Activated naive CD8-positive, alpha-beta T cell (primary cell): ENCODE measurements at regions not wholly inside any gene's neighbourhood (a gene's known extent, or its start where the extent isn't known, plus 50 kb on each side); places are given as distances from the start of the nearest gene placed in this dataset.
"Not testable (repeated sequence)": the region's sequence is repeated elsewhere in the genome, so short reads cannot be mapped to it uniquely, and the experiment has no call there.

ENCODE experiments used
- H3K27ac Mint-ChIP-seq: one replicate; pipeline ENCODE4 v1.8.0; 2021; ENCODE audit warnings: mixed read lengths
- H3K27me3 Mint-ChIP-seq: one replicate; pipeline ENCODE4 v1.8.0; 2021; ENCODE audit warnings: mixed read lengths
- H3K36me3 Mint-ChIP-seq: one replicate; pipeline ENCODE4 v1.8.0; 2021; ENCODE audit warnings: mixed read lengths
- H3K4me1 Mint-ChIP-seq: one replicate; pipeline ENCODE4 v1.8.0; 2021; ENCODE audit warnings: low read depth, mixed read lengths
- H3K4me3 Mint-ChIP-seq: one replicate; pipeline ENCODE4 v1.8.0; 2021; ENCODE audit warnings: mild to moderate bottlenecking, mixed read lengths
- H3K9me3 Mint-ChIP-seq: one replicate; pipeline ENCODE4 v1.8.0; 2021; ENCODE audit warnings: low read depth, mixed read lengths

DNA sequence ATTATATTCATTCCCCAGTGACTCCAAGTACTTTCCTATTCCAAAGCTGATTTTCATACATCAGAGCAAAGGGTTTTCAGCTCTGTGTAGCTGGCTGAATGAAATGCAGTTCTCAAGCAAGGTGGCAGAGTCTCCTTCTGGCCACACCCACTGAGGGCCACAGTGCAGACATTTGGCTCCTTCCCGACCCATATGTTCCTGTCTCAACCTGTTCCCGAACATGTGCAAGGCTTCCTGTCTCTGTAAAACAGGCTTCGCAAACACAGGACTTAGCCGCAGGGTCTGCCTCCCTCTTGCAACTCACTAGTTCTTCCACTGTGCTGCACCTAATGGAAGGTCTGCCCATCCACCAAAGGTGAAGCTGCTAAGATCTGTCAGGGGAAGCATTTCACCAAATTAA, 249.2 kb downstream of the MID1IP1 start:
- Mint-ChIP-seq H3K4me1 (no peaks in the 10 kb centered on the region), H3K9me3 (no peaks in the 10 kb centered on the region), H3K36me3 (no peaks in the 10 kb centered on the region), H3K27ac (no peak overlapping the region), H3K4me3 (no peak overlapping the region), H3K27me3 (no peaks in the 10 kb centered on the region)

DNA sequence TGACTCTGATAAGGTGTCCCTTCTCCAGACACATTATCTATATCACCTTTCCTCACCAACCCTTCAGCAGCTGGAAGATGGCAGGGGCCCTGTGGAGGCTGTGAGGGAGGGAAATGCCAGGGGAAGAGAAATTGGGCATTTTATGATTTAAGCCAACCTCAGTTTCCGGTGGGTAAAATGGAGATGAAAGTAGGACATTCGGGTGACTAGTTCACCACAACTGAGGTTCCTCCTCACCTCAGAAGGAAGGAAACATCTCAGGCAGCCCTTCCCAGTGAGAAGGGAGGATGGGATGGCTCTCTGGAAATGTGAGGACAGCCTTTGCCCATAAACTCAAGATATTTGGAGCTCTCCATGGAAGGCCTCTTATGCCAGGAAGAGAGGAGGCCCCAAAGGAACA, 251.5 kb downstream of the MID1IP1 start:
- no peak overlapping the region for H3K27ac Mint-ChIP-seq
- H3K4me1 Mint-ChIP-seq, result no peaks in the 10 kb centered on the region
- H3K36me3 Mint-ChIP-seq, result no peaks in the 10 kb centered on the region
- no peaks in the 10 kb centered on the region for H3K27me3 Mint-ChIP-seq
- H3K9me3 Mint-ChIP-seq, result no peaks in the 10 kb centered on the region
- H3K4me3 Mint-ChIP-seq, result no peak overlapping the region

DNA sequence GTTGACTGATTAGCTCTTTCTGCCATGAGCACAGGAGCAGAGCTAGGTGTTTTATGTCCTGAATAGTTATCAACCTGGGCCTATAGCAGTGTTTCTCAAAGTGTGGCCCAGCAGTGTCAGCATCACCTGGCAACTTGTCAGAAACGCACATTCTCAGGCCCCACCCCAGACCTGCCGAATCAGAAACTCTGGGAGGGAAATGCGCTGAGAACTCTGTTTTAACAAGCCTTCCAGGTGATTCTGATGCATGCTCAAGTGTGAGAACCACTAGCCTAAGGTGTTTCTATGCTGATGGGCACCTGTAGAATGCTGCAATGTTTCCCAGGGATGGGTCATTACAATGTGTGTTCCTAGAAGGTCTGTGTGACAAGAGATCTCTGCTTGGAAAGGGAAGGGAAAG, 257.5 kb downstream of the MID1IP1 start:
- Mint-ChIP-seq H3K9me3 (no peaks in the 10 kb centered on the region), H3K36me3 (no peaks in the 10 kb centered on the region), H3K27ac (no peak overlapping the region), H3K4me3 (no peak overlapping the region), H3K4me1 (no peaks in the 10 kb centered on the region), H3K27me3 (no peaks in the 10 kb centered on the region)

DNA sequence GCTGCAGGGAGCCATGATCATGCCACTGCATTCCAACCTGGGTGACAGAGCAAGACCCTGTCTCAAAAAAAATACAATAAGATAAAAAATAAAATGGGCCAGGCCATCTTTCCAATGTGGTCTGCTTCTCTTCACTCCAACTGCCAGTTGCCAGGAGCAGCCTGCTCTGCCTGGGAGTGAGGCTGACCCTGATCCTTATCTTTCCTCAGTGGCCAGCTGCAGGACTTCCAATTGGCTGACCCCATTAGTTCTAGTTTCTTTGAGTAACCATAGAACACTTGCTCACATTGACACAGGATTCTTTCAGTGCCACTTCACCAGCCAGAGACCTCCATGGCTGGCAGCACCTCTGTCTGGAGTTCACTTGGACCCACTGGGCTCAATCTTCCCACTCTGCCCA, 258.6 kb downstream of the MID1IP1 start:
- H3K4me1 Mint-ChIP-seq, result no peaks in the 10 kb centered on the region
- no peaks in the 10 kb centered on the region for H3K36me3 Mint-ChIP-seq
- no peaks in the 10 kb centered on the region for H3K27me3 Mint-ChIP-seq
- H3K9me3 Mint-ChIP-seq, result no peaks in the 10 kb centered on the region
- no peak overlapping the region for H3K4me3 Mint-ChIP-seq
- no peak overlapping the region for H3K27ac Mint-ChIP-seq

DNA sequence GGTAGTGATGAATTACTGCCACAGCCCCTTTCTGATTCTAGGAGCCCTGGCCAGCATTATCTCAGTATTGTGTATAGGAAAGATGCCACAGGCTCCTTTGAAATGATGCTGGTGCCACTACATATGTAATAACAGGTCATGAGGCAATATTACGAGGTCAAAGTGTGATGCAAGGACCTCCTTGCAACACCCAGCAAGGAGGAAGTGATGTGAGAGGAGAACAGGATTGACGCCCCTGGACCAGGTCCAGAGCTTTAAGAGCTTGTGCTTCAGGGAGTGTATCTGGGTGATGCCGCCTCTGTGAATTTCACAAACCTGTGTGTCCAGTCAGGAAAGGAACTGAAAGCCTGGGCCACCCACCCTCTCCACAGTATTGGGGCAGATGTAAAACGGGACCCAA, 261.8 kb downstream of the MID1IP1 start:
- Mint-ChIP-seq H3K4me1 (no peaks in the 10 kb centered on the region), H3K27me3 (no peaks in the 10 kb centered on the region), H3K27ac (no peak overlapping the region), H3K9me3 (no peaks in the 10 kb centered on the region), H3K4me3 (no peak overlapping the region), H3K36me3 (no peaks in the 10 kb centered on the region)

DNA sequence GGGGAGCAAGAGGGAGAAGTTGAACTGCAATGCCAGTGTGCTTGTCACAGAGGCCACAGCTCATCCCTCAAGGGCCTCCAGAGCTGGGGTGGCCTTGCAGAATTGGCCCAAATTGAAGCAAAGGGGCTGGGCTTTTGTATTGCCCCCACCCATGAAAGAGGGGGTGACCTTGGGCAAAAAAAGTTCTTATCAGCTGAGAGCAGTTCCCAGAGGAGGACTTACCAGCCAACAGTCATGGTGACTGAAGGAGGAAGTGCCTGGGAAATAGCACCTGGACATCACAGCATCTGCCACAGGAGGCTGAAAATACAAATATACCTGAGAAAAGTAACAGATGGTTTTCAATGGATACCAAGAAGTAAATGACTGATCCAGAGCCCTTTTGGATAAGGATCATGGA, 262.4 kb downstream of the MID1IP1 start:
- Mint-ChIP-seq H3K36me3 (no peaks in the 10 kb centered on the region), H3K4me1 (no peaks in the 10 kb centered on the region), H3K27ac (no peak overlapping the region), H3K27me3 (no peaks in the 10 kb centered on the region), H3K9me3 (no peaks in the 10 kb centered on the region), H3K4me3 (no peak overlapping the region)

DNA sequence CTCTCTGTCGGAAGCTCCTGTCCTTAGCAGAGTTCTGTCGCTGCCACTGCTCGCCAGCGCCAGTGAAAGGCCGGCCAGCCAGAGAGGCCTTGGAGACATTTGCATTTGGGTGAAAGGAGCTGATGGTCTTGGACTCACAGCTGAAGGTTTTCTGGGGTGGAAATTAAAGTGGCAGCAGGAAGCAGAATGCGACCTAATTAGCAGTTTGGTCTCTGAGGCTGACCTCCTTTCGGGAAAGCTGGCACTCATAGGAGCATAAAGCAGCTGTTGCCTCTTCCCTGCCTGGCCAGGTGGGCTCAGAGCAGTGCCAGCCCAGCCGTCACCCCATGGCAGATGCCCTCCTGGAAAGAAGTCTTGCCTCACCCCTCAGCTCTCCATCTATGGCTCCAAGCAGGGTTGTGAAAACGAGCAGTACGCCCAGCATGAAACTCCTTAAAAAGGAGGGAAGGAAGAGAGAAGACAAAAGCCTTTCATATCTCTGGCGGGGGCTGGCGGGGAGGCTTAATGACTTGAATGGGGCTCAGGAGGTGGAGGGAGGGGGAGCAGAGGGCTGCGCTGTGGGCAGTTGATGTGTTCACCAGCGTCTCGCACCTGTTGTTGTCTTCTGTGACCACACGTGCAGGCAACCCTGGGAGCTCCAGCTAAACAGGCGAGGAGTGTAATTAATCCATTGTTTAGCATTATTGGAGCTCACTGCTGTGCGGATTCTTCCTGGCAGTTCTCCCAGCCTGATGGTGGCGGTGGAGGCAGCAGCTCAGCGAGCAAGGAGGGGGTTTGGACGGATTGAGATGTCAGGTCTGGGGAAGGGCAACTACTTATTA, 264.0 kb downstream of the MID1IP1 start:
- Mint-ChIP-seq H3K27ac (no peak overlapping the region), H3K4me3 (no peak overlapping the region), H3K36me3 (no peaks in the 10 kb centered on the region), H3K4me1 (no peaks in the 10 kb centered on the region), H3K27me3 (no peaks in the 10 kb centered on the region), H3K9me3 (no peaks in the 10 kb centered on the region)

DNA sequence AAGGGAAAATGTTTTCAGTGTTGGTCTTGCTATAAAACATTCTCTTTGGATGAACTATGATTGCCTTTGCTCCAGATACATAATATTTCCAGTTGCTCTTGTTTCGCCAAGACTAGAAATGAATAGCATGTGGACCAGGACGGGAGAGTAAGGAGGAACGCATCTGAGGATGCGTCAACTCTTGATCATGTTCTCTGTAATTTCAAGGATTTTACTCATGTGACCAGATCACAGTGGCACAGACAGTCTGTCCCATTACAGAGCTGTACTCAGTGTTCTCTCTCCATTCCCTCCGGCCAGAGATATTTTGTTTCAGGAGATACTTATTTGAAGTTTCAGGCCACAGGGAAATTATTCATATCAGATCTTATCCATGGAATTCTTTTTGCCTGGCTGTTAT, 266.6 kb downstream of the MID1IP1 start:
- Mint-ChIP-seq H3K4me3 (no peak overlapping the region), H3K27ac (no peak overlapping the region), H3K9me3 (no peaks in the 10 kb centered on the region), H3K36me3 (no peaks in the 10 kb centered on the region), H3K27me3 (no peaks in the 10 kb centered on the region), H3K4me1 (no peaks in the 10 kb centered on the region)

DNA sequence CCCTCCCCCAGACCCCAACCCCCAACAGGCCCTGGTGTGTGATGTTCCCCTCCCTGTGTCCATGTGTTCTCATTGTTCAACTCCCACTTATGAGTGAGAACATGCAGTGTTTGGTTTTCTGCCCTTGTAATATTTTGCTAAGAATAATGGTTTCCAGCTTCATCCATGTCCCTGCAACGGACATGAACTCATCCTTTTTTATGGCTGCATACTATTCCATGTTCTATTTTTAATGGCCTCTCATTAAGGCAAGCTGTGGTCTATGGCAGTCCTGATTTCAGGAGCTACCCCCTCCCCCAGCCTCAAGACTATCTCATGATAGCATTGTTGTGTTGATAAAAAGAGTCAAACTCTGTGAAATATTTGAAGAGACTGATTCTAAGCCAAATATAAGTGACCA, 267.4 kb downstream of the MID1IP1 start:
- H3K36me3 Mint-ChIP-seq, H3K4me1 Mint-ChIP-seq: not testable (repeated sequence)

DNA sequence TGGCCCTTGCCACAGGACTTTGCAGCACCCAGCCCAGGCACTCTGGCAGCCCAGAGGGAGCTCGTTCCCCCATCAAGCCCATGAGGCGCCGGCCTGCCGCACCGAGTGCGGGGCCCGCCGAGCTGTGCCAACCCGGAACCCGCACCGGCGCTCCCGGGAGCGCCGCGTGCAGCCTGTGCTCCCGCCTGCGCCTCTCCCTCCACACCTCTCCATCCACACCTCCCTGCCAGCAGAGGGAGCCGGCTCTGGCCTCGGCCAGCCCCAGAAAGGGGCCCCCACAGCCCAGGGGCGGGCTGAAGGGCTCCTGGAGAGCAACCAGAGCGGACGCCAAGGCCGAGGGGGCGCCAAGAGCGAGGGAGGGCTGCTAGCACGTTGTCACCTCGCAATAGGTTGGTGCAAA, 268.8 kb downstream of the MID1IP1 start:
- H3K27me3 Mint-ChIP-seq, result no peaks in the 10 kb centered on the region
- H3K4me1 Mint-ChIP-seq, result no peaks in the 10 kb centered on the region
- H3K27ac Mint-ChIP-seq, result no peak overlapping the region
- H3K4me3 Mint-ChIP-seq, result no peak overlapping the region
- no peaks in the 10 kb centered on the region for H3K36me3 Mint-ChIP-seq
- no peaks in the 10 kb centered on the region for H3K9me3 Mint-ChIP-seq

More for the DNA sequence above, 267.4 kb downstream of the MID1IP1 start:
- H3K4me3 Mint-ChIP-seq, H3K9me3 Mint-ChIP-seq, H3K27me3 Mint-ChIP-seq, H3K27ac Mint-ChIP-seq: not testable (repeated sequence)

DNA sequence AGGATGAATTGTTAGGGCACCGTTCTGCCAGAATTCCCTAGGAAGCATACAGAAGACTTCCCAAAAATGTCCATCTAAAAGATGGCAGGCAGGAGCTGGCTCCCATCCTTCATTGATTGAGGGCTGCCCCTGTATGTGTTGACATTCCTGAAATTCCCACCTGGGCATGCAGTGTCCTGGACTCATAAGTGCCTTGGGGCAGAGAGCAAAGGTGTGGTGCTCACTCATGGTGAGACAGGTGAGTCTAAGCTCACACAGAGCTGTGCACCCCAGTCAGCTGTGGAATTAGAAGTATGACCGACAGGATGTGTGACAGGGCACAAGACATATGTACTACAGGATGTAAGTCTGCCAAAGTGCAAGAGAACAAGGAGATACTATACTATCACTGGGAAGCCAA, 271.9 kb downstream of the MID1IP1 start:
- Mint-ChIP-seq H3K4me1 (no peaks in the 10 kb centered on the region), H3K27me3 (no peaks in the 10 kb centered on the region), H3K4me3 (no peak overlapping the region), H3K27ac (no peak overlapping the region), H3K36me3 (no peaks in the 10 kb centered on the region), H3K9me3 (no peaks in the 10 kb centered on the region)

DNA sequence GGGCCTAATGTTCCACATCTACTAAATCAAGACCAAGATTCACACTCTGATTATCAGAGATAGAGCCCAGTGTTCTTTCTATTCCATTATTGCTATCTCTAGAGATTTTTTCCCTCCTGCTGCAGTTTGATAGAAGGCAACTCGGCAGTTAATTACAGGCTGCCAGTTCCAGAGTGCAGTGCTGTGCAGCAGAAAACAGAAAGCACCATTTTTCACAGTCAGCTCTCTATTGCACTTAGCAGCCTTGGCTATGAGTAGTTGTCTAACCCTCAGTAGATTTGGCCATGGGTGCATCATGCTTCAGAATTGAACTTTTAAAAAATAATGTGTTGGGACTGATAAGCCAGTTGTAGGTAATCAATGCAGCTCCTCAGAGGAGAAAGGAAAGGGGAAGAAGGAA, 295.3 kb downstream of the MID1IP1 start:
- H3K27ac Mint-ChIP-seq, result no peak overlapping the region
- no peaks in the 10 kb centered on the region for H3K27me3 Mint-ChIP-seq
- no peak overlapping the region for H3K4me3 Mint-ChIP-seq

DNA sequence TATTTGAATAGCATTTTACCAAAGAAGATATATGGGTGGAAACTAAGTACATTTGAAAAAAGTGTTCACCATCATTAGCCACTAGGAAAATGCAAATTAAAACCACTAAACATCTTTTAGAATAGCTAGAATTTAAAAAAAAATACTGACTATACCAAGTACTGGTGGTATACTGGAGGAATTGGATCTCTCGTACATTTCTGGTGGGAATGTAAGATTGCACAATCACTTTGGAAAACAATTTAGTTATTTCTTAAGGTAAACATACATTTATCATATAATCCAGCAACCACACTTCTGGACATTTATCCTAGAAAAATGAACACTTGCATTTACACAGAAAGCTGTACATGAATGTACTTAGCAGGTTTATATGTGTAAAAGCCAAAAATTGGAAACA, 303.5 kb downstream of the MID1IP1 start:
- H3K27ac Mint-ChIP-seq, result no peak overlapping the region
- H3K27me3 Mint-ChIP-seq, result no peaks in the 10 kb centered on the region
- no peaks in the 10 kb centered on the region for H3K4me1 Mint-ChIP-seq
- H3K36me3 Mint-ChIP-seq, result no peaks in the 10 kb centered on the region
- H3K9me3 Mint-ChIP-seq, result no peaks in the 10 kb centered on the region
- no peak overlapping the region for H3K4me3 Mint-ChIP-seq

More for the DNA sequence above, 295.3 kb downstream of the MID1IP1 start:
- Mint-ChIP-seq H3K9me3 (no peaks in the 10 kb centered on the region), H3K36me3 (no peaks in the 10 kb centered on the region), H3K4me1 (no peaks in the 10 kb centered on the region)

DNA sequence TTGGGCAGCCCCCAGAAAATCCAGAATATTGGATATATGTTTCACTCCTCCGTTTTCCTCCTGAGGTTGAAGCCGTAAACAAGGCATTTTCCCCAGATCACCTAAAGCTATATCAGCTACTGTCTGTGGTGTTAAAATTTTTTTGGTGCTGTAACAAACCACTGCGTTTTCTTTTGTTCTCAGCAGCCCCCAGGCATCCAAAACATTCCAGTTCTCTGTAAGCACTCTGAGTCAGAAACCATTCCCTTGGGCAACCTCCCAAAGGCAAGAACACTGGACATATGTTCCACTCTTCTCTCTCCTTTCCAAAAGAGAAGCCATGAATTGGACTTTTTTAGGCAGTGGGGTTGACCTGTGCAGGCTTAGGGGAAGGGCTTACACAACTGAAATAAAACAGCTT, 310.9 kb downstream of the MID1IP1 start:
- Mint-ChIP-seq H3K4me1 (no peaks in the 10 kb centered on the region), H3K9me3 (no peaks in the 10 kb centered on the region), H3K27ac (no peak overlapping the region), H3K36me3 (no peaks in the 10 kb centered on the region), H3K27me3 (no peaks in the 10 kb centered on the region), H3K4me3 (no peak overlapping the region)

DNA sequence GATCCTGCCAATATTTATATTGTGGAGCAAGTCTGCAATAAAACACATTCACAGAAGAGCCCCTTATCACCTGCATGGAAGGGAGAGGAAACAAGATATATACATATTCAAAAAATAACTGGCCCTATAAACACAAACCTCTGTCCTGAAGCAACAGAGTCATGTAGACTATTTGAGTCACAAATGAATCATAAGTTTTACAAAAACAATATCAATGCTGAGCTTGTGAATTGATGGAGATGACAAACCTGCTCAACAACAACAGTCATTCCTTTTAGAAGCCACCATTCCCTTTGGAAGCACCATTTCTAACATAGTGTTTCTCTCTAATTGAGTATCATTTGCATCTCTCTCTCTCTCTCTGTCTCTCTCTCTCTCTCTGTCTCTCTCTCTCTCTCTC, 313.9 kb downstream of the MID1IP1 start:
- no peaks in the 10 kb centered on the region for H3K27me3 Mint-ChIP-seq
- H3K4me3 Mint-ChIP-seq, result no peak overlapping the region
- no peaks in the 10 kb centered on the region for H3K4me1 Mint-ChIP-seq
- no peaks in the 10 kb centered on the region for H3K36me3 Mint-ChIP-seq
- no peaks in the 10 kb centered on the region for H3K9me3 Mint-ChIP-seq
- H3K27ac Mint-ChIP-seq, result no peak overlapping the region

DNA sequence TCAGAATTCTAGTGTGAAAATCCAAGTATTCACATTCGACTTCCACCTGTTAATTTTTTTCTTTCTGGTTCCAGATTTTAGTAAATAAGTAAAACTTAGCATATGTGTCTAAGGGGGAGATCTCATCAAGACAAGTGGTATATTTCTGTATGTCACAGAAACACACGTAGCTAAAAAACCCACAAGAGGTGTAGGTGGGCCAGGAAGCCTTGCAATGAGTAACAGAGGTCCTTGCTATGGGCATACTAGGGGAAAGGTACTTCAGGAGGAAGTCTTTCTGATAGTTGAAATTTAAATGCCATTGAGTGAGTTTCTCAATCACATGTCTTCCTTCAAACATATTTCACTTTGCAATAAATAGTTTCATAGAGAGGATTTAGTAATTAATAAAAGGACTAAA, 315.8 kb downstream of the MID1IP1 start:
- Mint-ChIP-seq H3K27me3 (peaks cover 2% of the 10 kb centered on the region), H3K9me3 (no peaks in the 10 kb centered on the region), H3K27ac (no peak overlapping the region), H3K4me3 (no peak overlapping the region), H3K4me1 (no peaks in the 10 kb centered on the region), H3K36me3 (no peaks in the 10 kb centered on the region)
